Activated CD4-positive, alpha-beta T cell treated with anti-CD3 and anti-CD28 coated beads for 4 hours (primary cell): ENCODE measurements at regions not wholly inside any gene's neighbourhood (a gene's known extent, or its start where the extent isn't known, plus 50 kb on each side); places are given as distances from the start of the nearest gene placed in this dataset.

Source experiments
- DNase-seq, 2 donors: peaks; one replicate each; pipeline ENCODE4 v3.0.0-alpha.2; 2020

DNA sequence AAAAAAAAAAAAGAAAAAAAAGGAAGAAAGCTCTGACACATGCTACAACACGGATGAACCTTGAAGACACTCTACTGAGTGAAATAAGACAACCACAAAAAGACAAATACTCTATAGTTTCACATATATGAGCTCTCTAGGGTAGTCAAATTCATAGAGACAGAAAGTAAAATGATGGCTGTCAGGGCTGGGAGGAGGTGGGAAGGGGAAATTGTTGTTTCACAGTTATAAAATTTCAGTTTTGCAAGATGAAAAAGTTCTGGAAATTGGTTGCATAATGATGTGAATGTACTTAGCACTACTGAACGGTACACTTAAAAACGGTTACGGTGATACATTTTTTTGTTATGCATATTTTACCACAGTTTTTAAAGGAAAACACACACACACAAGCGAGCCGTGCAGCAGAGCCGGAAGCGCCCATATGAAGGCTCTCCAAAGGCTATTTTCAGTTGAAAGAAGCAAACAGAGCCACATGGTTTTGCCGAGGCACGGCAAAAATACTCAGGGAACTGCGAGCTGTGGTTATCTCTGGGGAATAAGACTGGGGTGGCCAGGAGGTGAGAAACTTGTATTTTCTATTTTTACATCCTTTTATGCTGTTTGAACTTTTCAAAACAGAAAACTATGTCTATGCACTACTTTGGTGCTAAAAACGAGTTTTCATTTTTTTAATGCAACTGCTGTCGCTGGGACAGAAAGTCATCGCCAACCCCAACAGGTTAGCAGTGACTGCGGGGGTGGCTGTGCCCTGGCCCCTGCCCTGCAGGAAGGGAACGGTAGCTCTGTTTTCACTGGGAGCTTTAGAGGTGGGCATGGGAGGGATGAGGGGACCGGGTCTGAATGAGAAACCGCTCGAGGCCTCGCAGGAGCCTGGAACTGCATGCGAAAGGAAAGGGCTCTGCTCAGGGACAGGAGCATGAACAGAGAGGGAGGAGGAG is 132.9 kb downstream of the OAT start:
- DNase-seq = no peak

GRCh38 chr10:124283949-124284250 is 134.8 kb downstream of the OAT start:
- no peak for DNase-seq

DNA sequence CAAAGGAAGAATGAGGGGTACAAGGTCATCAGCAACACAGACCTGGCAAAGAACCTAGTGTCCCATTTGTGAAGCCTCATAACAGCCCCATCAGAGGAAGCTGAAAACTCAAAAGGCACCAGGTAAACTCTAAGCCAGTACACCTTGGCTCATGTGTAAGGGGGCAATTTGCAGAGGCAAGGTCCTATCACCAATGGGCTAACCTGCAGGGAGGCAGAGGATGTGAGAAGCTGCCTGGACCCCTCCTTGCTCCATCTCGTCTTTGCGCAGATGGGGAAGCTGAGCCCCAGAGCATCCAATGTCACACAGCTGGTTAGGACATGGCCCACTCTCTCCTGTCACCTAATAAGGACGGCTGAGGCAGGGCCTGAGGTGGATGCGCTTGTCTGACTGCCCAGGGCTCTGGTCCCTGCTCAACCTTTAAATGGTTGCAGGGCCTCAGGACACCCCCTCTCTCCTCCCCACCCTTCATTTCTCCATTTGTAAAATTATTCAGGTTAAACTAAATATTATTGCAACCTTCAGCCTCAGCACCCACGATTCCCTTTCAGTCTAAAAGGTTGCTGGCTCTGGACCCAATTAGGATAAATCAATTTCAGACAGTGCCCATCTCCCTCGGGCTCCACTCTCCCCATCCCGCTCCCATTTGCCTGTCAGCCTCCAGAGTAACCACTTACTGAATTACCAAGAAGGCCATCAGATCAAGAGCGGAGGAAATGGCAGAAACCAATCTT is 135.3 kb downstream of the OAT start:
- DNase-seq = no peak

DNA sequence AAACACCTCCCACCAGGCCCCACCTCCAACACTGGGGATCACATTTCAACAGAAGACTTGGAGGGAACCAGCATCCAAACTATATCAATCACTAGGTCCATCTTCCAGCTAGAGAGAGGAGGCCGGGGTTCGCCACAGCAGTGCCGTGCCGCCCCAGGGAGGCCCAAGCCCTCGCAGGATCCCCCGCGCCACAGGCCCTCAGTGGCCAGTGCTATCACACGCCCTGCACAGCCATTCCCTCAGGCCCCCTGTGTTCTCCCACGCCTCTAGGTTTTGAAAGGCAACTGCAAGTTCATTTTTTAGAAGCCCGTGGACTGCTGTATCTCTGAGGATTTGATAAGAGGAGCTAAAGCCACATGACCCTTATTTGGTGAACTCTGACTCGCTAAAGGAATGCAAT is 136.4 kb downstream of the OAT start:
- no peak for DNase-seq

GRCh38 chr10:124281666-124282065 is 137.1 kb downstream of the OAT start:
- DNase-seq = no peak

GRCh38 chr10:124280916-124281315 is 137.8 kb downstream of the OAT start:
- no peak for DNase-seq

DNA sequence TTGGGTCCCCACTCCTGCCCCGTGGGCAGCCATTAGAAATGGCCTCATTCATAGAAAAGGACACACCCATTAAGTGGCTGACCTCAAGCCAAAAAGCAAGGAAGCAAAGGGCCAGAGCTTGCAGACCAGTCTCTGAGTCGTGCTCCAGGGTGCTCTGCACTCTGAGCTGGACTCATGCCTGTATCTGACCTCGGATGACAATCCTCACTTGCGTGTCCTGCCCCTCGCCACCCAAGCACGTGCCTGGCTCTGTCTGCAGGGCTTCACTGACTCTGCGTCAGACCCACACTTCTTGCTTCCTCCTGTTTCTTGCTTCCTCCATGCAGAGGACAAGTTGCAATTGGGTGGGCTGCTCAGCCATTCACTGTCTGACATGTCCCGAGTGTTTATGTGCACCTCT is 138.8 kb downstream of the OAT start:
- DNase-seq = no peak

GRCh38 chr10:124279298-124279697 is 139.4 kb downstream of the OAT start:
- DNase-seq = no peak

DNA sequence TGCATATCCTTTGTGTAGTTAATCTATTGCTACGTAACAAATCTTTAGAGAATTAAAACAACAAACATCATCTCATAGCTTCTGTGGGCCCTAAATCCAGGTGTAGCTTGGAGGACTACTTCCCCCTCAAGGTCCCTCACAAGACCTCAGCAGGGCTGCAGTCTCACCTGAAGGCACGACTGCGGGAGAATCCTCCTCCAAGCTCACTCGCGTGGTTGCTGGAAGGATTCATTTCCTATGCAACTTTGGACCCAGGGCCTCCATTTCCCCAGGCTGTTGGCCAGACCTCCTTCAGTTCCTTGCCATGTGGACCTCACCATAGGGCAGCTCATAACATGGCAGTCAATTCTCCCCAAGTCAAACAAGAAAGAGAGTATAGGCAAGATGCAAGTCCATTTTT is 140.4 kb downstream of the OAT start:
- DNase-seq = no peak

DNA sequence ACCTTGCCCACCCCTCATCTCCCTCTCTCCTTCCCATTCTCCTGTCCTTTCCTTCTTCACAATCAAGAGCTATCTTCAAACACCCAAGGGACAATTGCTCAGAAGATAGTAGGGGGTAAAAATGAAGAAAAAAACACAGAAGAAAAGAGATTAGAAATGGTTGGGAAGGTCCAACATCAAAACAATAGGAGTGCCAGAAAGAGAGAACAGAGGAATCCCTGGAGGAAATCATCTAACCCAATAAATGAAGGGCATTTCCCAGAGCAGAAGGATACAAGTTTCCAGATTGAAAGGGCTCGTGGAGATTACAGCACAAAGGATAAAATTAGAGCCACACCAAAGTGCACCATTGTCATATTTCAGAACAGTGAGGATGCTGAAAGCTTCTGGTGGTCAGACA is 145.6 kb downstream of the OAT start:
- no peak for DNase-seq

- no peak for DNase-seq
Measured at GRCh38 chr10:124271676-124272075, 147.0 kb downstream of the OAT start.

- no peak for DNase-seq
Measured at GRCh38 chr10:124270530-124271327, 148.0 kb downstream of the OAT start.

GRCh38 chr10:124268976-124269375 is 149.7 kb downstream of the OAT start:
- no peak for DNase-seq

DNA sequence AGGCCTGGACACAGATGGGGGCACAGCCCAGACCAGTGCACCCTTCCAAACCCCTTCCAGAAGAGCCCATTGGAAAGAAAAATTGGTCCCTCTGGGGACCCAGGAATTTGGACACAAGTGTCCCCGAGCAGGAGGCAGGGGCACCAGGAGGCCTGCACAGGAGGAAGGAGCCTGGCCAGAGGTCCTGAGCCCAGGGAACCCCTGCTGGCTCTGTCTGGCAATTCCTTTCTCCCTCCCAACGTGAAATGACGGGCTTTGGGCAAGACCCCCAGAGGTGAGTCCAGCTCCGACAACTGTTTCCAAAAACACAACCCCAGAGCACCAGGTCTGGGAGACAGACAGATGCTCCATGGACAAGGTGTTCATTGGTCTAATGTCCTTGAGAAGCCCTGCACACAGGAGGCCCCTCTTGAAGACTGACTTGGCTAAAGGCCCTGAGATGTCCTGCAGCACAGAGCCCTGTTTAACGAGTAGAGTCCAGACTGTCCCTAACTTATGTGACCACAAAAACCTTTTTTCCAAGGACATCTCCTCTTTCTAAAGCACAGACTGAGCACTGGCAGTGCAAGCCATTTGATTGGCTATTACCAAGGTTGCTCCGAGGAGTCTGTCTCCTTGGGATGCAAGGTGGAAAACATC is 150.7 kb downstream of the OAT start:
- no peak for DNase-seq

GRCh38 chr10:124267231-124267885 is 151.4 kb downstream of the OAT start:
- no peak for DNase-seq

GRCh38 chr10:124266468-124267230 is 152.1 kb downstream of the OAT start:
- DNase-seq = no peak

- no peak for DNase-seq
Measured at GRCh38 chr10:124265776-124266467, 152.8 kb downstream of the OAT start.

GRCh38 chr10:124265391-124265745 is 153.4 kb downstream of the OAT start:
- no peak for DNase-seq

- DNase-seq = no peak
Measured at GRCh38 chr10:124264711-124265390, 153.9 kb downstream of the OAT start.

DNA sequence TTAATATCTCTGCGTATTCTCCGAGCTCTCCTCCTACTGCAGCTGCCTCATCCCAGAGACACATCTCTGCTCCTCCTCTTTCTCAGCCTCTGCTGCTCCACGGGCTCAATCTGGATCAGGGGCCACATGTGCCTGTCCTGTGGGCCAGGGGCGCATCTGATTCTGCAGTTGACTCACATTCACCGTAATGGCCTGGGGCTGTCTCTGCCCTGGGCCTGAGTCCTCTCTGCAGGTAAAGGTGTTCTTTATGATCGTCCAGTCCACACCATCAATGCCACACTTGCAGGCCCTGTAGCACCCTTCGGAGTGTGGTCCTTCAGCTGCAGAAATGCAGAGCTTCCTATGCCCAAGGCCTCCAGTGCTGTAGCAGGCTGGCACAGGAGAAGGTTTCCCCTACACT is 154.5 kb downstream of the OAT start:
- no peak for DNase-seq

DNA sequence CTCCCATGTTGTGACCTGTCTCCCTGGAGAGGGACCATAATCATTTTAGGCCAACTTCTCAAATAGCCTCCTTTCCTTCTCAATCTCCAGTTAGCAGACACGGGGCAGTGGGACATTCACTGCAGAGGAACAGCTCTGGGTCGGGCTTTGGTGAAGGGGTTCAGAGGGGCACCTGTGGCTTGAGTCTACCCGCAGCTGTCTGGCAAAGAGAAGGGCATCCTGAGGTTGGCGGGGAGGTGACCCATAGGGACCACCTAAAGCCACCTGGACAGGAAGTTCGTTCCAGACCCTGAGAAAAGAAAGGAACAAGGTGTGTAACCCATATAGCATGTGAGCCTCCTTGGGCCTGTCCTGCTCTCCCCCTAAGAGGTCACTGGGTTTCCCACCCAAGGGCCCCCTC is 155.0 kb downstream of the OAT start:
- no peak for DNase-seq
